ENCODE measurements at regions not wholly inside any gene's neighbourhood (a gene's known extent, or its start where the extent isn't known, plus 50 kb on each side); places are given as distances from the start of the nearest gene placed in this dataset.

GRCh38 chrX:69431420-69431819, 72.7 kb upstream of the NALF2 start:
- Histone ChIP-seq H3K27me3 (no peaks in the 10 kb centered on the region), H3K9me3 (no peaks in the 10 kb centered on the region), H3K4me3 (no peak overlapping the region), H3K27ac (no peak overlapping the region), H3K36me3 (no peaks in the 10 kb centered on the region), H3K4me1 (no peaks in the 10 kb centered on the region)
- no peak for DNase-seq (ENCODE audit: low spot score in 2 of 2)
- intact Hi-C loops (cut with DNase I): no loop called here
- TF ChIP-seq CTCF (IDR thresholded peaks at IDR 0.05): no peak

GRCh38 chrX:69430785-69431184, 73.3 kb upstream of the NALF2 start:
- no peak overlapping the region for H3K27ac ChIP-seq
- DNase-seq (ENCODE audit: low spot score in 2 of 2): no peak

GRCh38 chrX:69429339-69430015, 74.6 kb upstream of the NALF2 start:
- no peak overlapping the region for H3K4me3 ChIP-seq
- intact Hi-C loops (cut with DNase I): no loop called here
- no peak for TF ChIP-seq CTCF (IDR thresholded peaks at IDR 0.05)
- no peaks in the 10 kb centered on the region for H3K9me3 ChIP-seq
- no peak for DNase-seq (ENCODE audit: low spot score in 2 of 2)
- no peaks in the 10 kb centered on the region for H3K36me3 ChIP-seq
- no peaks in the 10 kb centered on the region for H3K27me3 ChIP-seq
- H3K4me1 ChIP-seq: no peaks in the 10 kb centered on the region
- H3K27ac ChIP-seq: no peak overlapping the region

More at GRCh38 chrX:69430785-69431184, 73.3 kb upstream of the NALF2 start:
- TF ChIP-seq CTCF (IDR thresholded peaks at IDR 0.05): no peak
- intact Hi-C loops (cut with DNase I): no loop called here
- Histone ChIP-seq H3K4me3 (no peak overlapping the region), H3K27me3 (no peaks in the 10 kb centered on the region), H3K36me3 (no peaks in the 10 kb centered on the region), H3K4me1 (no peaks in the 10 kb centered on the region), H3K9me3 (no peaks in the 10 kb centered on the region)

GRCh38 chrX:69428216-69428615, 75.9 kb upstream of the NALF2 start:
- intact Hi-C loops (cut with DNase I): no loop called here
- no peaks in the 10 kb centered on the region for H3K27me3 ChIP-seq
- H3K4me1 ChIP-seq: no peaks in the 10 kb centered on the region

GRCh38 chrX:69424910-69425309, 79.2 kb upstream of the NALF2 start:
- no peaks in the 10 kb centered on the region for H3K4me1 ChIP-seq
- intact Hi-C loops (cut with DNase I): no loop called here

More at GRCh38 chrX:69428216-69428615, 75.9 kb upstream of the NALF2 start:
- no peak overlapping the region for H3K4me3 ChIP-seq
- no peaks in the 10 kb centered on the region for H3K36me3 ChIP-seq
- TF ChIP-seq CTCF (IDR thresholded peaks at IDR 0.05): no peak
- no peak for DNase-seq (ENCODE audit: low spot score in 2 of 2)
- H3K9me3 ChIP-seq: no peaks in the 10 kb centered on the region
- H3K27ac ChIP-seq: no peak overlapping the region

More at GRCh38 chrX:69424910-69425309, 79.2 kb upstream of the NALF2 start:
- DNase-seq (ENCODE audit: low spot score in 2 of 2): no peak
- Histone ChIP-seq H3K9me3 (no peaks in the 10 kb centered on the region), H3K27ac (no peak overlapping the region), H3K4me3 (no peak overlapping the region), H3K36me3 (no peaks in the 10 kb centered on the region), H3K27me3 (no peaks in the 10 kb centered on the region)
- no peak for TF ChIP-seq CTCF (IDR thresholded peaks at IDR 0.05)

All from ascending aorta (tissue), 2 donors.